Mammary epithelial cell (primary cell): ENCODE measurements at regions not wholly inside any gene's neighbourhood (a gene's known extent, or its start where the extent isn't known, plus 50 kb on each side); places are given as distances from the start of the nearest gene placed in this dataset.

Experiments
- CTCF ChIP-seq, 2 donors: IDR thresholded peaks in 1 of 2; conservative IDR thresholded peaks in 1 of 2; 2 replicates each; pipeline ENCODE4 v1.5.1; 2011 to 2012; ENCODE audit warnings: inconsistent platforms in 2 of 2, low read length in 2 of 2, mild to moderate bottlenecking in 2 of 2, control low read depth in 1 of 2, low read depth in 1 of 2; ENCODE audit not compliant: insufficient read depth in 1 of 2; ENCODE audit errors: extremely low read depth in 1 of 2
- EZH2 ChIP-seq: IDR thresholded peaks from 2 replicates; pipeline ENCODE4 v1.6.1; 2012; ENCODE audit warnings: low read length, inconsistent platforms, borderline replicate concordance

DNA sequence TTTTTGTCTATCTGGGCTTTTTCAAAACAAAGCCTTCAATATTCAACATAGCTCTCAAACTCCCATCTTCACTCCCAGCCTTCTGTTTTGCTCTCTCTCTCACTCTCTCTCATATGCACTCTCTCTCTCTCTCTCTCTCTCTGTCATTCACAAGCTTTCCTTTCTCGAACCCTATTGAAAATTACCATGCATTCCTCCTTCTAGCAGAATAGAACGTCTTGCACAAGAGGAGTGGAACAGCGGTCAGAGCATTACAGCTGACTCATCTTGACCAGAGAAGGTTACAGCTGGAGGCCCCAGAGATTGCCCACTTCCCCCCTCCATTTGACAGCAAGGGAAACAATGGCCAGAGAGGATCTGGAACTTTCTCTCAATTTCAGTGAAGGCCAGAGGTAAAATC lies 51.0 kb upstream of the LIFR start:
- no peak for TF ChIP-seq CTCF (conservative IDR thresholded peaks at IDR 0.05 in 1 of 2, IDR thresholded peaks at IDR 0.05 in 1 of 2; ENCODE audit: extremely low read depth in 1 of 2, insufficient read depth in 1 of 2, low read depth in 1 of 2, low read length in 2 of 2)
- TF ChIP-seq EZH2 = no peak
